ENCODE measurements at regions not wholly inside any gene's neighbourhood (a gene's known extent, or its start where the extent isn't known, plus 50 kb on each side); places are given as distances from the start of the nearest gene placed in this dataset.

- Histone ChIP-seq H4K20me1 (replicated peaks; ENCODE audit: control insufficient read depth, extremely low read depth, insufficient read depth, low read length) (no peaks in the 10 kb centered on the region), H3K9me1 (replicated peaks; ENCODE audit: control insufficient read depth, extremely low read depth, insufficient read depth, low read length) (no peaks in the 10 kb centered on the region), H3K4me3 (replicated peaks in 1 of 3; ENCODE audit: insufficient read depth in 1 of 3, low read depth in 1 of 3, low read length in 3 of 3) (no peak overlapping the region), H3K27me3 (ENCODE audit: control insufficient read depth in 2 of 2, insufficient read depth in 2 of 2, low read length in 2 of 2) (no peaks in the 10 kb centered on the region), H2AFZ (ENCODE audit: low read depth, low read length) (no peak overlapping the region), H3K9me3 (replicated peaks; ENCODE audit: control insufficient read depth, insufficient read depth, low read length) (peaks cover 2% of the 10 kb centered on the region), H3K27ac (ENCODE audit: insufficient read depth, low read depth, low read length) (no peak overlapping the region), H3K36me3 (ENCODE audit: control insufficient read depth in 2 of 2, extremely low read depth in 1 of 2, insufficient read depth in 2 of 2, low read length in 2 of 2) (no peaks in the 10 kb centered on the region), H3K9ac (replicated peaks; ENCODE audit: extremely low read depth, insufficient read depth, low read length) (no peak overlapping the region), H3K4me1 (ENCODE audit: control insufficient read depth, extremely low read depth, insufficient read depth, low read length) (no peaks in the 10 kb centered on the region), H3K79me2 (ENCODE audit: control insufficient read depth, insufficient read depth, low read length) (no peaks in the 10 kb centered on the region), H3K4me2 (ENCODE audit: insufficient read depth, low read length) (no peak overlapping the region)
- no TSS peak for BruUV-seq (replicated peaks)
- TF ChIP-seq MYC (IDR thresholded peaks at IDR 0.05; ENCODE audit: low read depth, low read length), result no peak
- intact Hi-C loops (cut with micrococcal nuclease) (no loop called here), dilution Hi-C loops (cut with MboI; ENCODE audit: extremely low pct_ligation_motif_present, low sequenced_read_pairs) (no loop called here)
- no peak for FAIRE-seq
- DNase-seq (ENCODE audit: low read depth, low spot score), result no peak
- ChIA-PET CTCF (no interaction called here), POLR2A (no interaction called here)
Observed at GRCh38 chr20:24816431-24816830, 132.6 kb upstream of the CST7 start.

- TF ChIP-seq FOS (IDR thresholded peaks at IDR 0.05; ENCODE audit: borderline replicate concordance, insufficient read depth, low read length), result no peak
- TF ChIP-seq POLR2A (IDR thresholded peaks at IDR 0.05; ENCODE audit: low read depth, low read length), result no peak
- no peak for TF ChIP-seq EZH2 (IDR thresholded peaks at IDR 0.05; ENCODE audit: borderline replicate concordance, low read depth, low read length, severe bottlenecking)
- TF ChIP-seq GATA2 (IDR thresholded peaks at IDR 0.05; ENCODE audit: insufficient read depth, insufficient read length, low read depth, low read length), result no peak
- no peak for TF ChIP-seq CTCF (IDR thresholded peaks at IDR 0.05; ENCODE audit: extremely low read depth in 1 of 2, insufficient read depth in 1 of 2, low read depth in 1 of 2, low read length in 2 of 2)
- TF ChIP-seq MYC (IDR thresholded peaks at IDR 0.05; ENCODE audit: low read depth, low read length), result no peak
- no peak for TF ChIP-seq MAX (IDR thresholded peaks at IDR 0.05; ENCODE audit: insufficient read depth, insufficient read length)
- TF ChIP-seq POLR2AphosphoS5 (IDR thresholded peaks at IDR 0.05; ENCODE audit: insufficient read depth, low read depth, low read length), result no peak
- TF ChIP-seq JUN (IDR thresholded peaks at IDR 0.05; ENCODE audit: borderline replicate concordance, insufficient read depth, insufficient read length, low read depth), result no peak
- dilution Hi-C loops (cut with MboI; ENCODE audit: extremely low pct_ligation_motif_present, low sequenced_read_pairs), result no loop called here
Observed at GRCh38 chr20:24816907-24817306, 132.2 kb upstream of the CST7 start.

More at GRCh38 chr20:24816907-24817306, 132.2 kb upstream of the CST7 start:
- Histone ChIP-seq H3K27ac (ENCODE audit: insufficient read depth, low read depth, low read length) (no peak overlapping the region), H4K20me1 (replicated peaks; ENCODE audit: control insufficient read depth, extremely low read depth, insufficient read depth, low read length) (no peaks in the 10 kb centered on the region), H3K27me3 (ENCODE audit: control insufficient read depth in 2 of 2, insufficient read depth in 2 of 2, low read length in 2 of 2) (no peaks in the 10 kb centered on the region), H3K4me1 (ENCODE audit: control insufficient read depth, extremely low read depth, insufficient read depth, low read length) (no peaks in the 10 kb centered on the region), H3K4me3 (replicated peaks in 1 of 3; ENCODE audit: insufficient read depth in 1 of 3, low read depth in 1 of 3, low read length in 3 of 3) (no peak overlapping the region), H3K9me3 (replicated peaks; ENCODE audit: control insufficient read depth, insufficient read depth, low read length) (peaks cover 2% of the 10 kb centered on the region), H2AFZ (ENCODE audit: low read depth, low read length) (no peak overlapping the region), H3K4me2 (ENCODE audit: insufficient read depth, low read length) (no peak overlapping the region), H3K9me1 (replicated peaks; ENCODE audit: control insufficient read depth, extremely low read depth, insufficient read depth, low read length) (no peaks in the 10 kb centered on the region), H3K9ac (replicated peaks; ENCODE audit: extremely low read depth, insufficient read depth, low read length) (no peak overlapping the region), H3K79me2 (ENCODE audit: control insufficient read depth, insufficient read depth, low read length) (no peaks in the 10 kb centered on the region), H3K36me3 (ENCODE audit: control insufficient read depth in 2 of 2, extremely low read depth in 1 of 2, insufficient read depth in 2 of 2, low read length in 2 of 2) (no peaks in the 10 kb centered on the region)
- no peak for DNase-seq (ENCODE audit: low read depth, low spot score)
- BruUV-seq (replicated peaks), result no TSS peak
- POLR2A ChIA-PET, result no interaction called here
- intact Hi-C loops (cut with micrococcal nuclease), result no loop called here
- CTCF ChIA-PET, result no interaction called here
- FAIRE-seq, result no peak

Measured in endothelial cell of umbilical vein (primary cell).